GM10266 (cell line): ENCODE measurements at regions not wholly inside any gene's neighbourhood (a gene's known extent, or its start where the extent isn't known, plus 50 kb on each side); places are given as distances from the start of the nearest gene placed in this dataset.

Source experiments
- DNase-seq: peaks from one replicate; pipeline ENCODE4 v3.0.0; 2012; ENCODE audit errors: extremely low spot score
- TF ChIP-seq, protein P1 (sequence below): IDR thresholded peaks from 2 replicates; pipeline ENCODE4 v1.5.1; 2012; ENCODE audit warnings: mild to moderate bottlenecking, low read depth; ENCODE audit not compliant: control insufficient read depth, insufficient read depth; ENCODE audit errors: missing control alignments

DNA sequence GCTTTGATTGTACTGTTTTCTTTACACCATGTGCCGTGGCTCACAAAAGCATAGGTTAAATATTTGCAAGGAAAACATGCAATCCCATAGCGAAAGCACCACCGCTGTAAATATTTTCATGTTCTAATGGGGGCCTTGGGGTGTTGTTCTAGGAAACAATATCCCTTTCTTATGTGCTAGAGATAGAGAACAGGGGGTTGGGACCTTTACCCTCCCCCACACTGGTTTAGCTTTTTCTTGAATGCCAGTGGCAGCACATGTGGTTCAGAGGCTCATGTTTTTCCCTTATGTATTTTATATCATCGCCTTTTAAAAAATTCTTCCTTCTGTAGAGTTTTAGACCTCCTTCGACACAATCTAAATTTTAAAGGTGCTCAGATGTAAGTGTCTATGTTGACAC, 422.6 kb upstream of the TENM3 start:
- TF ChIP-seq, protein P1, sequence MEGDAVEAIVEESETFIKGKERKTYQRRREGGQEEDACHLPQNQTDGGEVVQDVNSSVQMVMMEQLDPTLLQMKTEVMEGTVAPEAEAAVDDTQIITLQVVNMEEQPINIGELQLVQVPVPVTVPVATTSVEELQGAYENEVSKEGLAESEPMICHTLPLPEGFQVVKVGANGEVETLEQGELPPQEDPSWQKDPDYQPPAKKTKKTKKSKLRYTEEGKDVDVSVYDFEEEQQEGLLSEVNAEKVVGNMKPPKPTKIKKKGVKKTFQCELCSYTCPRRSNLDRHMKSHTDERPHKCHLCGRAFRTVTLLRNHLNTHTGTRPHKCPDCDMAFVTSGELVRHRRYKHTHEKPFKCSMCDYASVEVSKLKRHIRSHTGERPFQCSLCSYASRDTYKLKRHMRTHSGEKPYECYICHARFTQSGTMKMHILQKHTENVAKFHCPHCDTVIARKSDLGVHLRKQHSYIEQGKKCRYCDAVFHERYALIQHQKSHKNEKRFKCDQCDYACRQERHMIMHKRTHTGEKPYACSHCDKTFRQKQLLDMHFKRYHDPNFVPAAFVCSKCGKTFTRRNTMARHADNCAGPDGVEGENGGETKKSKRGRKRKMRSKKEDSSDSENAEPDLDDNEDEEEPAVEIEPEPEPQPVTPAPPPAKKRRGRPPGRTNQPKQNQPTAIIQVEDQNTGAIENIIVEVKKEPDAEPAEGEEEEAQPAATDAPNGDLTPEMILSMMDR = no peak
- no peak for DNase-seq

DNA sequence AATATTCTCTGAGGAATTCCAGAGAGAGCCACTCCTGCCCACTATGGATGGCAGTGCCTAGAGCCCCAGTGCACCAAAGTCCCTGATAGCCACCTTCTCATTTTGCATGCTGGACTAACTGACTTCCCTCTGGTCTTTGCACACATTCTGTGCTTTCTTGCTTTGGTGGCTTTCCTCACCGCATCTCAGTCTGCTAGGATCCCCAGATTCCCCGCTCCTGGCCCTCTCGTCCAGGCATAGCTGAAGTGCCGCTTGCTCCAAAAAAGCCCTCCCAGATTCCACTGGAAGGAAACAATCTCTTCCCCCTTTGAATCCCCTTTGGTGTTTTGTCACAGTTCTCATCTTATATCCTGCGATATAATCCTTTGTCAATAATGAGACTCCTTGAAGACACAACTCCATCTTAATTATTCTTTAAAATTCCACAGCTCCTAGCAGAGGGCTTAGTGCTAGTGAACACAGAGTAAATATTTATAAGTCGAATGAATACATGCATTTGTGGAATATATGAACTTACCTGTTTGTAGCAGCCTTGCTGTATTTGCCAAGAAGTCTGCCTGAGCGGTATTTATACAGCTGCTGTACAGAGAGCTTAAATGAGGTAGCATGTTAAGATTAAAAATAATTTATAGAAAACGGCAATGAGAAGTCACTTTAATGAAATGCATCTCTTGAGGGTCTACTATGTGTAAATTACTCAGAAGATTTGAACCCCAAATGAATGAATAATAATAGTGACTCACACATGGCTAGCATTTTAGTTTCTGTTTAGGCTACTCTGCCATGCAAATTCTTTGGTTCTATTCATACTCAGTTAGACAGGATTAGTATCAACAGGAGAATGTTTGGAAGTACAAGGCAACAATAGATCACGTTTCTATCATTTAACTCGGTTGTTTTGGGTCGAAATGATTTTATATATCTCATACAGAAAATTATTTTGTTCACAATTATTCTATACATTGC, 421.9 kb upstream of the TENM3 start:
- no peak for DNase-seq
- TF ChIP-seq, protein P1 = no peak

DNA sequence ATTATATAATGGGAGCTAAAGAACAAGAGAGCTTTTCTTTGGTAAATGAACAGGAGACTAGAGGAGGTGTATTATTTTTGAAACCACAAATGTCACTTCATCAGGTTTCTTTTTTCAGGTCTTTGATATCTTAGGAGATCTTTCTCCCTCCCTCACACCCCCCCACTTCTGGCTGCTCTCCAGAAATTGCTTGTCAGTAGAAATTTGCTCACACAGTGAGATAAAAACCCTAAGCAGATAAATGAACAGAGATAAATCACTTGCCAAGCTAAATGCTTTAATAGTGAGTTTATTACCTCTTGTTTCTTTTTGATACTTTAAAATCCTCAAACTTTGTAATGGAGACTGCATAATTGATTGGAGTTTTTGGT, 421.2 kb upstream of the TENM3 start:
- DNase-seq = no peak
- TF ChIP-seq, protein P1 = no peak

DNA sequence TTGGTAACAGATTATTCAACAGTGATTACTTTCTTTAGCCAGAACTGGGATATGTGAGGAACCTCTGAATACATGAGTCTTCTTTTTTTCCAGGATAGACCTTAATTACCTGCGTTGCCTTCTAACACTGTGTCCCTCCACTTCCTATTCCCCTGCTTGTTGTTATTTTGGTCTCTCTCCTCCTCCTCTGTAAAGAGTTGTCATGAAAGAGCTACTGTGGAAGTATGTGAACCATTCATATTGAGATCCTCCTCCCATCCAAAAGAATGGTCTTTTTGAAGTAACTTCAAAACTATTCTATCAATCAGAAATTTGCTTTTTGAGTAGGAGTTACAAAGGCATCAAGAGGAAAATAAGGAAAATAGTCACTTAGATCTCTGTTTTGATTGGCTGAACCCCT, 420.0 kb upstream of the TENM3 start:
- no peak for DNase-seq
- TF ChIP-seq, protein P1 = no peak

DNA sequence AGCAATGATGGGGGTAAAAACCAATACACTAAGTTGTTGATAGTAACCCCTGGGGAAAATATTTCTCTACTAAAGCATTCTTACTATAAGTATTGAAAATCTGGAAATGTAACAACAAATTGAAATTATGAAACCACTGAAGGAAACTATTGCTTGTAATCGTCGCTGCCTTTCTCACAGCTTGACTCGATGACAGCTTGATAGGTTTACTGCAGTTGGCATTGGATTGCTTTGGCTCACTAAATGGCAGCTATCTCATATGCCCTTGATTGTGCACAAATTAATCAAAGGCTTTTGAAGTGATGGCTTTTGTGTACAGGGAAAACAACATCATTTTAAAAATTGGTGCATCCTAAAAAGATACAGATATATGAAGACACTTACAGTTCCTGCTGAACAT, 419.6 kb upstream of the TENM3 start:
- DNase-seq = no peak
- TF ChIP-seq, protein P1 = no peak

DNA sequence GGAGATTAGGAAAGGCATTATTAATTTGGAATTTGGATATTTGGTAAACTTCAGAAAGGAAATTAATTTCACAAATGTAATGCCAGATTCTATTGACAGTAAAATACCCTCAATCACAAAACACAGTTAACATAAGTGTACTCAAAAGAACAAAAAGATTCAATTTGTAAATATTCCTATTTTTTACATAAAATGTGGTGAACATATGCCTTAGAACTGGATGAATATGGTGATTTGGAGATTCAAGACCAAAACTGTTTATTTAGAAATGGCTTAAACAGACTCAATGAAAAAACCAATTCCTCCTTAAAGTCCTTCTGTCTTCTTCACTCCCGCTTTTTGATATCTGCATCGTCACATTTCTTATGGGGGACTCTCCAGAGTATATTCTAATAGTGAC, 417.6 kb upstream of the TENM3 start:
- TF ChIP-seq, protein P1 = no peak
- DNase-seq = no peak

DNA sequence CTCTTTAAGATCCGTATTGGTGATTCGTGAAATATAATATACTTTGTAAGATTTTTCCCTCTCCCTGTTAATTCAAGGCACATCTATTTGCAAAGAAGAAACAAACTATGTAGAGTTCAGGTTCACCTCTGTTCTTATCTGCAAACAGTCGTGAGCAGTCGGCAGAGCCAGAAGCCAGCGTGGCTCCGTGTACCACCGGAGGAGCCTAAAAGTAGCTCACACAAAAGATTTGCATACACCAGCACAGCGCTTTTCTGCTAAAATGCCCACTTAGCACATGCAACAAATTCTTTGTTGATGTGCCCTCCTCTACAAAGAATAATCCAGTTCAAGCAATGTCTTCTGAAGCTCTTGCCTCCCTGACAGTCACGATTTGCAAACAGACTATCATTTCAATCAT, 416.0 kb upstream of the TENM3 start:
- no peak for DNase-seq
- TF ChIP-seq, protein P1 = no peak
